Lung microvascular endothelial cell (primary cell): ENCODE measurements at regions not wholly inside any gene's neighbourhood (a gene's known extent, or its start where the extent isn't known, plus 50 kb on each side); places are given as distances from the start of the nearest gene placed in this dataset.

Experiments used
- DNase-seq, 2 donors: peaks; one replicate each; pipeline versions ENCODE4 v3.0.0 to v3.0.0-alpha.2; 2010; ENCODE audit warnings: low read depth in 2 of 2

- no peak for DNase-seq
Observed at GRCh38 chr10:28952523-28952922, 275.2 kb downstream of the BAMBI start.

- DNase-seq: no peak
Observed at GRCh38 chr10:28954211-28954610, 276.9 kb downstream of the BAMBI start.

GRCh38 chr10:28958468-28958867, 281.1 kb downstream of the BAMBI start:
- DNase-seq: no peak

GRCh38 chr10:28959850-28960501, 282.7 kb downstream of the BAMBI start:
- DNase-seq: no peak

- no peak for DNase-seq
Observed at GRCh38 chr10:28962768-28963167, 285.4 kb downstream of the BAMBI start.

GRCh38 chr10:28963539-28964221, 286.4 kb downstream of the BAMBI start:
- no peak for DNase-seq

GRCh38 chr10:28965937-28966336, 288.6 kb downstream of the BAMBI start:
- no peak for DNase-seq

GRCh38 chr10:28967031-28967430, 289.7 kb downstream of the BAMBI start:
- DNase-seq: no peak

GRCh38 chr10:28969413-28969812, 292.1 kb downstream of the BAMBI start:
- DNase-seq: no peak

GRCh38 chr10:28970231-28970630, 292.9 kb downstream of the BAMBI start:
- DNase-seq: peak in 1 of 2 donors; percentile 75

- no peak for DNase-seq
Observed at GRCh38 chr10:28971255-28971654, 293.9 kb downstream of the BAMBI start.

GRCh38 chr10:28971764-28972163, 294.4 kb downstream of the BAMBI start:
- no peak for DNase-seq

- no peak for DNase-seq
Observed at GRCh38 chr10:28973309-28973972, 296.1 kb downstream of the BAMBI start.

- DNase-seq: no peak
Observed at GRCh38 chr10:28975891-28976531, 298.7 kb downstream of the BAMBI start.

GRCh38 chr10:28977518-28977917, 300.2 kb downstream of the BAMBI start:
- DNase-seq: no peak

GRCh38 chr10:28980264-28980663, 302.9 kb downstream of the BAMBI start:
- no peak for DNase-seq

GRCh38 chr10:28981007-28981406, 303.7 kb downstream of the BAMBI start:
- DNase-seq: no peak

- no peak for DNase-seq
Observed at GRCh38 chr10:28982974-28983373, 305.7 kb downstream of the BAMBI start.

GRCh38 chr10:28983799-28984198, 305.1 kb upstream of the LYZL1 start:
- DNase-seq: no peak

- DNase-seq: peak; percentile 90 to 91
Observed at GRCh38 chr10:28984431-28984830, 304.4 kb upstream of the LYZL1 start.

GRCh38 chr10:28985137-28985885, 303.6 kb upstream of the LYZL1 start:
- DNase-seq: peak in 1 of 2 donors; percentile 4
